ENCODE measurements at regions not wholly inside any gene's neighbourhood (a gene's known extent, or its start where the extent isn't known, plus 50 kb on each side); places are given as distances from the start of the nearest gene placed in this dataset.
"Not testable (repeated sequence)": the region's sequence is repeated elsewhere in the genome, so short reads cannot be mapped to it uniquely, and the experiment has no call there.

DNA sequence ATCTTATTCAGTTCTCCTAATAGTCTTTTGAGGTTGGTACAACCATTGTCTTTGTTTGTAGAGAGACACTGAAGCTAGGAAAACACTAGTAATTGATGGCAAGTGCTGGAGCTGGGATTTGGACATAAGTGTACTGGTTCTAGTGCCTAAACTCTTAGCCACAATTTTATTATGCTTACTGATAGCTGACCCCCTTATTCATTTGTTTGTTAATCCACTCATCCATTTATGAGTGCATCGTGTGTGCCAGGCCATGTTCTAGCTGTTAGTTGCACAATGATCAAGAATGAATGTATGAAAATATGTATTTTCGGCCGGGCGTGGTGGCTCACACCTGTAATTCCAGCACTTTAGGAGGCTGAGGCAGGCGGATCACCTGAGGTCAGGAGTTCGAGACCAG, 88.2 kb upstream of the SEC22B start:
- not testable (repeated sequence) for H3K9ac ChIP-seq (ENCODE audit: low read length); H4K20me1 ChIP-seq (ENCODE audit: insufficient read depth, low read length); H3K4me2 ChIP-seq (ENCODE audit: low read length); H3K27me3 ChIP-seq (ENCODE audit: low read depth, low read length); H3K4me3 ChIP-seq (ENCODE audit: low read length); H3K27ac ChIP-seq (ENCODE audit: low read length); H3K4me1 ChIP-seq (ENCODE audit: low read length); H3K9me3 ChIP-seq (ENCODE audit: insufficient read depth, low read length); H3K36me3 ChIP-seq (replicated peaks; ENCODE audit: low read depth, low read length); H2AFZ ChIP-seq (ENCODE audit: low read depth, low read length); H3K79me2 ChIP-seq (ENCODE audit: low read length)

GRCh38 chr1:120262791-120263751, 86.8 kb upstream of the SEC22B start:
- H3K4me3 ChIP-seq (ENCODE audit: low read length); H2AFZ ChIP-seq (ENCODE audit: low read depth, low read length): not testable (repeated sequence)

GRCh38 chr1:120257778-120258105, 81.4 kb upstream of the SEC22B start:
- H3K4me1 ChIP-seq (ENCODE audit: low read length); H3K27ac ChIP-seq (ENCODE audit: low read length); H2AFZ ChIP-seq (ENCODE audit: low read depth, low read length); H3K9me3 ChIP-seq (ENCODE audit: insufficient read depth, low read length); H3K4me3 ChIP-seq (ENCODE audit: low read length); H4K20me1 ChIP-seq (ENCODE audit: insufficient read depth, low read length); H3K79me2 ChIP-seq (ENCODE audit: low read length); H3K4me2 ChIP-seq (ENCODE audit: low read length); H3K27me3 ChIP-seq (ENCODE audit: low read depth, low read length); H3K9ac ChIP-seq (ENCODE audit: low read length); H3K36me3 ChIP-seq (replicated peaks; ENCODE audit: low read depth, low read length): not testable (repeated sequence)

More at GRCh38 chr1:120262791-120263751, 86.8 kb upstream of the SEC22B start:
- not testable (repeated sequence) for H3K4me1 ChIP-seq (ENCODE audit: low read length); H3K9ac ChIP-seq (ENCODE audit: low read length); H3K9me3 ChIP-seq (ENCODE audit: insufficient read depth, low read length); H3K4me2 ChIP-seq (ENCODE audit: low read length); H3K27me3 ChIP-seq (ENCODE audit: low read depth, low read length); H3K79me2 ChIP-seq (ENCODE audit: low read length); H3K36me3 ChIP-seq (replicated peaks; ENCODE audit: low read depth, low read length); H3K27ac ChIP-seq (ENCODE audit: low read length); H4K20me1 ChIP-seq (ENCODE audit: insufficient read depth, low read length)

DNA sequence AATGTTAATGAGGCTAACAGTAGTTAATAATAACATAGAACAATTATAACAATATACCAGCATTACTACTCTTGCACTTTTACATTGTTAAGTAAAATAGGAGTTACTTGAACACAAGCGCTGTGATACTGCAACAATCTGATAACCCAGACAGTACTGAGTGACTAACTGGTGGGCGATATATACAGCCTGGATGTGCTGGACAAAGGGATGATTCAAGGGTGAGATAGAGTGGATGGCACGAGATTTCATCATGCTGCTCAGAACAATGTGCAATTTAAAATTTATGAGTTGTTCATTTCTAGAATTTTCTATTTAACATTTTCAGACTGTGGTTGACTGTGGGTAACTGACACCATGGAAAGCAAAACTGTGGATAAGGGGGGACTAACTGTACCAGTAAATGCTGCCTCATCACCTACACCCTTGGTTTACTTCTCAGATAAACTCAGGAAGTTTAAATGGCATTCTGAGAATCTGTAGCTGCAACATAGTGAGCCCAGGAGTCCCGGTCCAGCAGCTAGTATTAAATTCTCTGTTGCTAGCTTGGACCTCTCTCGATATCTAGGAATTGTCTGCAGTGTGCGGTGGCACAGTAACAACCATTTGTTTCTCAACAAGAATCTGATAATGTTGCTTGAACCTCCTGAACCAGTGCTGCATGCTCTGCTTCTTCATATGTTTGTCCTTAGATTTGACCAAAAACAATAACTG, 80.9 kb upstream of the SEC22B start:
- not testable (repeated sequence) for H3K27me3 ChIP-seq (ENCODE audit: low read depth, low read length); H3K4me3 ChIP-seq (ENCODE audit: low read length); H2AFZ ChIP-seq (ENCODE audit: low read depth, low read length); H4K20me1 ChIP-seq (ENCODE audit: insufficient read depth, low read length); H3K79me2 ChIP-seq (ENCODE audit: low read length); H3K9ac ChIP-seq (ENCODE audit: low read length); H3K4me2 ChIP-seq (ENCODE audit: low read length); H3K9me3 ChIP-seq (ENCODE audit: insufficient read depth, low read length); H3K4me1 ChIP-seq (ENCODE audit: low read length); H3K36me3 ChIP-seq (replicated peaks; ENCODE audit: low read depth, low read length); H3K27ac ChIP-seq (ENCODE audit: low read length)

DNA sequence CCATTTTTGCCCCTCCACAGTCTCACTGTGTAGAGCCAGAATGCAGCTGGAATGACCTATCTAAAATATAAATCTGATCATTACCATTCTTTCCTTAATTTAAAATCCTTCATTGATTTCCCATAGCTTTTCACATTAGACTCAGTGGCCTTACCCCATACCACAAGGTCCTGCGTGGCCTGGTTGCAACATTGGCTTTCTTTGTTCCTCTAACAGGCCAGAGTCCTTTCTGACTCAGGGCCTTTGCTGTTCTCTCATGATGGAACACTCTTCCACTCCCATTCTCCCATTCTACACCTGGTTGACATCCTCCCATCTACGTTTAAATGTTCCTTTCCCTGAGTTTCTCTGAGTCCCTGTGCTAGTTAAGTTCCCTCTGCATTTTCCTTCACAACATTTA, 74.4 kb upstream of the SEC22B start:
- H3K27me3 ChIP-seq (ENCODE audit: low read depth, low read length); H3K79me2 ChIP-seq (ENCODE audit: low read length); H3K4me1 ChIP-seq (ENCODE audit: low read length); H3K4me2 ChIP-seq (ENCODE audit: low read length); H3K9ac ChIP-seq (ENCODE audit: low read length); H3K9me3 ChIP-seq (ENCODE audit: insufficient read depth, low read length); H3K36me3 ChIP-seq (replicated peaks; ENCODE audit: low read depth, low read length); H3K4me3 ChIP-seq (ENCODE audit: low read length); H3K27ac ChIP-seq (ENCODE audit: low read length); H4K20me1 ChIP-seq (ENCODE audit: insufficient read depth, low read length); H2AFZ ChIP-seq (ENCODE audit: low read depth, low read length): not testable (repeated sequence)

GRCh38 chr1:120248726-120249427, 72.6 kb upstream of the SEC22B start:
- H2AFZ ChIP-seq (ENCODE audit: low read depth, low read length); H3K4me1 ChIP-seq (ENCODE audit: low read length); H3K79me2 ChIP-seq (ENCODE audit: low read length); H4K20me1 ChIP-seq (ENCODE audit: insufficient read depth, low read length); H3K36me3 ChIP-seq (replicated peaks; ENCODE audit: low read depth, low read length); H3K27me3 ChIP-seq (ENCODE audit: low read depth, low read length); H3K4me2 ChIP-seq (ENCODE audit: low read length); H3K27ac ChIP-seq (ENCODE audit: low read length); H3K9me3 ChIP-seq (ENCODE audit: insufficient read depth, low read length); H3K9ac ChIP-seq (ENCODE audit: low read length); H3K4me3 ChIP-seq (ENCODE audit: low read length): not testable (repeated sequence)

DNA sequence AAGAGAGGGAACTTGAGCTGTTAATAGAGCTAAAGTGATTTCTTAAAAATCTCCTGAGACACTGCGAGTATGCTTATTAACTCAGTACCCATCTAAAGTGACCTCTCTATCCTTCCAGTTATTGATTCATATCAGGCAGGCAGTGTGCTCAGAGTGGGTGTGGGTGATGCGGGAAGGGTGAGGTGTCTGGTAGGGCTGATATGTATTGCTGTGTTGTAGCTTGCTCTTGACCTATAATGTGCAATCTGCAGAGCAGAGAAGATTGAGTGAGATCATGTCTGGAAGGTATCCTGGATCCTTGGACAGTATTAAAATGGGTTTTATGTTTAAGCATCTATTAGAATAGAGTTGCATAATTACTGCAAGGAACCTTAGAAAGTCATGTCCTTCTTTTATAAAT, 71.9 kb upstream of the SEC22B start:
- H3K4me3 ChIP-seq (ENCODE audit: low read length); H2AFZ ChIP-seq (ENCODE audit: low read depth, low read length); H3K27me3 ChIP-seq (ENCODE audit: low read depth, low read length); H3K36me3 ChIP-seq (replicated peaks; ENCODE audit: low read depth, low read length); H3K27ac ChIP-seq (ENCODE audit: low read length); H3K79me2 ChIP-seq (ENCODE audit: low read length); H3K4me1 ChIP-seq (ENCODE audit: low read length); H3K9ac ChIP-seq (ENCODE audit: low read length); H3K4me2 ChIP-seq (ENCODE audit: low read length); H3K9me3 ChIP-seq (ENCODE audit: insufficient read depth, low read length); H4K20me1 ChIP-seq (ENCODE audit: insufficient read depth, low read length): not testable (repeated sequence)

GRCh38 chr1:120243867-120244266, 67.5 kb upstream of the SEC22B start:
- not testable (repeated sequence) for H3K4me2 ChIP-seq (ENCODE audit: low read length)

DNA sequence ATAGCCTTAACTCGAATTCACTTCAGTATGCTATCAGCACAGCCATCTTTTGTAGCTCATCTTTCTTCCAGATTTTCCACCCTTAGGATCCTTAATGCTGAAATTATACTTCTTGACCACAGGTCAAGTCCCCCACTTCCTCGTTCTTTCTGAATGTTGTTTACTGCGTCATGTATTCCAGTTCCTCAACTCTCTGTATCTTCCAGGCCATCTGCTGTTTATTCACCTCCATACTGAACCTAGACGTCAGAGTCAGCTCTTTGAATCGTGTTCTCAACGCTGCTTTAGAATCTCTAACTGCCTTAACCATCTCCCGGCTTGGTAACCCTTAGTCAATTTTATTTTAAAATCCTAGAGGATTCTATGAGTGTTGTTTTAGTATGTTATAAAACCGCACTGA, 66.3 kb upstream of the SEC22B start:
- not testable (repeated sequence) for H4K20me1 ChIP-seq (ENCODE audit: insufficient read depth, low read length); H3K4me3 ChIP-seq (ENCODE audit: low read length); H3K9me3 ChIP-seq (ENCODE audit: insufficient read depth, low read length); H2AFZ ChIP-seq (ENCODE audit: low read depth, low read length); H3K27ac ChIP-seq (ENCODE audit: low read length); H3K36me3 ChIP-seq (replicated peaks; ENCODE audit: low read depth, low read length); H3K4me2 ChIP-seq (ENCODE audit: low read length); H3K4me1 ChIP-seq (ENCODE audit: low read length); H3K9ac ChIP-seq (ENCODE audit: low read length); H3K79me2 ChIP-seq (ENCODE audit: low read length); H3K27me3 ChIP-seq (ENCODE audit: low read depth, low read length)

More at GRCh38 chr1:120243867-120244266, 67.5 kb upstream of the SEC22B start:
- not testable (repeated sequence) for H4K20me1 ChIP-seq (ENCODE audit: insufficient read depth, low read length); H3K27me3 ChIP-seq (ENCODE audit: low read depth, low read length); H3K27ac ChIP-seq (ENCODE audit: low read length); H3K4me1 ChIP-seq (ENCODE audit: low read length); H2AFZ ChIP-seq (ENCODE audit: low read depth, low read length); H3K9ac ChIP-seq (ENCODE audit: low read length); H3K4me3 ChIP-seq (ENCODE audit: low read length); H3K9me3 ChIP-seq (ENCODE audit: insufficient read depth, low read length); H3K36me3 ChIP-seq (replicated peaks; ENCODE audit: low read depth, low read length); H3K79me2 ChIP-seq (ENCODE audit: low read length)

Data from OCI-LY3 (cell line).